ENCODE measurements at regions not wholly inside any gene's neighbourhood (a gene's known extent, or its start where the extent isn't known, plus 50 kb on each side); places are given as distances from the start of the nearest gene placed in this dataset.

DNA sequence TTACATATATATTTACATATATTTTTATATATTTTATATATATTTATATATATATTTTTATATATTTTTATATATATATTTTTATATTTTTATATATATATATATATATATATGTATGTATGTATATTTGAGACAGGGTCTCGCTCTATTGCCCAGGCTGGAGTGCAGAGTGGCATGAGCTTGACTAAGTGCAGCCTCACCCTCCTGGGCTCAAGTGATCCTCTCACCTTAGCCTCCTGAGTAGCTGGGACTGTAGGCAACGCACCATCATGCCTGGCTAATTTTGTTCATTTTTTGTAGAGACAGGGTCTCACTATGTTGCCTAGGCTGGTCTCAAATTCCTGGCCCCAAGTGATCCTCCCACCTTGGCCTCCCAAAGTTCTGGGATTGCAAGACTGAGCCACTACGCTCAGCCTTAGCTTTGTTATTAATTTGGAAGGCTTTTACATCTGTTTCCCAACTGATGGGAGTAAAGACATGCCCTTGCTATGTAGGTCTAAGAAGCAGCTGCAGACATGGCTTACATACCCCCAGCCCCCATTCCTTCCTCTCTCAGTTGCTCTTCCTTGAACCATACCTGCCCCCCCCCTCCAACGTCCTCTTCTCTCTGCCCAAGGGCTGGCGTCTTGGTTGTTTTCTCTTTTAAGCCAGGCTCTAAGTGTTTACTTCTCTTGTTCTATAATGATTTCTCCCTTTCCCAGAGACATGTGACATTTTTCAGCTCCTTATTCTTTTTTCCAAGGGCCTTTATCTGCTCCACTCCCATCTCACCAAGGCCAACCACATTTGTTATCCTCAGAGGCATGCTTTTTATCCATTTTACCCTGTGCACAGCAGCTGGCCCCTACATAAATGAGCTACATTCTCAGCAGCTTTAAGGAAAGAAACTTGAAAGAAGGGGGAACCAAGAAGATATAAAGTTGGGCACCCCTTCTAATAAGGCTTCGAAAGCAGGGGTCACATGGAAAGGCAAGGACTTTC is 64.2 kb upstream of the ATF7IP2 start:
- no peak overlapping the region for H3K4me3 ChIP-seq (ENCODE audit: control extremely low read depth in 1 of 5, extremely low read depth in 1 of 5, insufficient read depth in 1 of 5, low read depth in 2 of 5, low read length in 4 of 5)
- 64% methylated on average over 4 of the region's 6 CpGs for WGBS (ENCODE audit: insufficient coverage)
- no peak overlapping the region for H3K9ac ChIP-seq (ENCODE audit: low read length)
- no peak for TF ChIP-seq EZH2 (IDR thresholded peaks at IDR 0.05; ENCODE audit: borderline replicate concordance, insufficient read depth, low read depth, low read length, poor library complexity, severe bottlenecking)
- TF ChIP-seq, protein P1, sequence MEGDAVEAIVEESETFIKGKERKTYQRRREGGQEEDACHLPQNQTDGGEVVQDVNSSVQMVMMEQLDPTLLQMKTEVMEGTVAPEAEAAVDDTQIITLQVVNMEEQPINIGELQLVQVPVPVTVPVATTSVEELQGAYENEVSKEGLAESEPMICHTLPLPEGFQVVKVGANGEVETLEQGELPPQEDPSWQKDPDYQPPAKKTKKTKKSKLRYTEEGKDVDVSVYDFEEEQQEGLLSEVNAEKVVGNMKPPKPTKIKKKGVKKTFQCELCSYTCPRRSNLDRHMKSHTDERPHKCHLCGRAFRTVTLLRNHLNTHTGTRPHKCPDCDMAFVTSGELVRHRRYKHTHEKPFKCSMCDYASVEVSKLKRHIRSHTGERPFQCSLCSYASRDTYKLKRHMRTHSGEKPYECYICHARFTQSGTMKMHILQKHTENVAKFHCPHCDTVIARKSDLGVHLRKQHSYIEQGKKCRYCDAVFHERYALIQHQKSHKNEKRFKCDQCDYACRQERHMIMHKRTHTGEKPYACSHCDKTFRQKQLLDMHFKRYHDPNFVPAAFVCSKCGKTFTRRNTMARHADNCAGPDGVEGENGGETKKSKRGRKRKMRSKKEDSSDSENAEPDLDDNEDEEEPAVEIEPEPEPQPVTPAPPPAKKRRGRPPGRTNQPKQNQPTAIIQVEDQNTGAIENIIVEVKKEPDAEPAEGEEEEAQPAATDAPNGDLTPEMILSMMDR (IDR thresholded peaks at IDR 0.05), result no peak
- no peaks in the 10 kb centered on the region for H3K36me3 ChIP-seq (replicated peaks in 1 of 2; ENCODE audit: control extremely low read depth in 1 of 2, control insufficient read depth in 1 of 2, extremely low read depth in 1 of 2, insufficient read depth in 2 of 2, low read length in 1 of 2)
- ChIA-PET POLR2A (no interaction called here), CTCF (interaction anchor here (0.6 to 0.7 kb wide), 2 partner anchors 118 to 1477 kb away, joined by 3 read pairs; no protein-coding TSS in a partner anchor)
- H3K4me1 ChIP-seq (ENCODE audit: control insufficient read depth in 2 of 2, insufficient read depth in 2 of 2, low read length in 2 of 2), result no peaks in the 10 kb centered on the region
- H3K27me3 ChIP-seq (replicated peaks in 1 of 4; ENCODE audit: control extremely low read depth in 1 of 4, control insufficient read depth in 3 of 4, insufficient read depth in 4 of 4, low read length in 3 of 4), result no peaks in the 10 kb centered on the region
- peaks cover 0 to 4% (median 0%) of the 10 kb centered on the region in 3 donors for H3K9me3 ChIP-seq (ENCODE audit: control extremely low read depth in 1 of 3, control insufficient read depth in 2 of 3, insufficient read depth in 1 of 3, low read length in 2 of 3)
- ATAC-seq (ENCODE audit: low read depth) (no peak), DNase-seq (no peak)
- no peaks in the 10 kb centered on the region for H3K9me3 Mint-ChIP-seq (ENCODE audit: insufficient read depth)
- H2AFZ ChIP-seq (ENCODE audit: insufficient read depth, low read depth, low read length, poor library complexity, severe bottlenecking), result no peak overlapping the region
- H3K79me2 ChIP-seq (ENCODE audit: control insufficient read depth, insufficient read depth, low read length), result no peaks in the 10 kb centered on the region
- H3K27ac Mint-ChIP-seq, result no peak overlapping the region
- no peak overlapping the region for H3K4me2 ChIP-seq (replicated peaks; ENCODE audit: low read depth, low read length, poor library complexity, severe bottlenecking)
- H3K27me3 Mint-ChIP-seq, result no peaks in the 10 kb centered on the region
- H4K20me1 ChIP-seq (ENCODE audit: control insufficient read depth, insufficient read depth, low read length, poor library complexity, severe bottlenecking), result no peaks in the 10 kb centered on the region
- intact Hi-C loops (cut with micrococcal nuclease), result loop anchor here (10.0 kb wide), 1 partner anchor 63 kb away; the partner anchor contains the start of gene ATF7IP2
- no peak overlapping the region for H3K4me3 Mint-ChIP-seq
- peaks cover 16% of the 10 kb centered on the region for H3K4me1 Mint-ChIP-seq
- H3K27ac ChIP-seq (ENCODE audit: low read length in 2 of 2), result no peak overlapping the region

Measured in B cell (primary cell).